ENCODE measurements at regions not wholly inside any gene's neighbourhood (a gene's known extent, or its start where the extent isn't known, plus 50 kb on each side); places are given as distances from the start of the nearest gene placed in this dataset.
A peak's percentile ranks its signal among the peaks of the same experiment; 100 is the strongest.

GRCh38 chr6:132135409-132135808 is 184.2 kb upstream of the CCN2 start:
- Histone ChIP-seq H2BK5ac (ENCODE audit: low read depth, low read length, poor library complexity, severe bottlenecking) (no peak overlapping the region), H2BK120ac (ENCODE audit: low read depth, low read length) (peak overlapping the region; percentile 24; the same call in 1 of the 2 replicates), H3K4ac (ENCODE audit: low read depth, low read length) (peak overlapping the region; percentile 40), H4K91ac (ENCODE audit: insufficient read depth, low read depth, low read length) (no peak overlapping the region; the same call in 1 of the 2 replicates), H2AK5ac (ENCODE audit: low read depth, low read length) (peak overlapping the region; percentile 72), H3K23ac (ENCODE audit: low read depth, low read length) (no peak overlapping the region), H3K36me3 (ENCODE audit: control insufficient read depth, insufficient read depth, low read length) (no peaks in the 10 kb centered on the region), H4K5ac (ENCODE audit: low read depth, low read length) (no peak overlapping the region), H2BK20ac (ENCODE audit: low read depth, low read length) (peak overlapping the region; percentile 50; the same call in 1 of the 2 replicates), H3K18ac (ENCODE audit: low read depth, low read length) (no peak overlapping the region; the same call in 1 of the 2 replicates), H4K20me1 (ENCODE audit: insufficient read depth, low read length) (no peaks in the 10 kb centered on the region), H3K4me3 (ENCODE audit: insufficient read depth, low read depth, low read length) (no peak overlapping the region), H3K56ac (ENCODE audit: extremely low read depth, insufficient read depth, low read length) (no peak overlapping the region), H4K8ac (ENCODE audit: low read depth in 2 of 2, low read length in 2 of 2) (no peak overlapping the region), H3K79me1 (ENCODE audit: low read depth in 1 of 2, low read length in 2 of 2) (no peaks in the 10 kb centered on the region), H3K27ac (ENCODE audit: insufficient read depth, low read length) (no peak overlapping the region), H2AK9ac (replicated peaks; ENCODE audit: low read depth, low read length, poor library complexity) (no peak overlapping the region), H3K9me1 (ENCODE audit: insufficient read depth, low read length) (peaks cover 6% of the 10 kb centered on the region), H3K4me1 (ENCODE audit: control insufficient read depth, insufficient read depth, low read length) (peaks cover 28% of the 10 kb centered on the region), H3K14ac (replicated peaks; ENCODE audit: low read depth, low read length) (no peak overlapping the region), H3K9me3 (ENCODE audit: control insufficient read depth, insufficient read depth, low read length) (no peaks in the 10 kb centered on the region), H3K27me3 (ENCODE audit: control insufficient read depth, insufficient read depth, low read length) (no peaks in the 10 kb centered on the region), H2BK15ac (ENCODE audit: low read depth, low read length) (peak overlapping the region; percentile 42; the same call in 1 of the 3 replicates), H2AFZ (replicated peaks; ENCODE audit: low read length, poor library complexity) (no peak overlapping the region), H3K9ac (ENCODE audit: low read depth, low read length) (no peak overlapping the region), H3K4me2 (ENCODE audit: low read depth, low read length) (no peak overlapping the region)
- no peak for ATAC-seq (ENCODE audit: low read depth)
- dilution Hi-C loops (cut with HindIII; ENCODE audit: low sequenced_read_pairs, unreplicated experiment) = no loop called here
- CTCF ChIA-PET = no interaction called here
- intact Hi-C loops (cut with micrococcal nuclease) = no loop called here
- TF ChIP-seq RCOR1 (IDR thresholded peaks at IDR 0.05; ENCODE audit: insufficient replicate concordance, low read length) = no peak
- TF ChIP-seq NFE2L2 (IDR thresholded peaks at IDR 0.05; ENCODE audit: low read depth, low read length) = no peak
- TF ChIP-seq RAD21 (IDR thresholded peaks at IDR 0.05; ENCODE audit: low read length) = no peak
- no peak for TF ChIP-seq USF2 (IDR thresholded peaks at IDR 0.05; ENCODE audit: low read depth, low read length)
- no peak for TF ChIP-seq SMC3 (IDR thresholded peaks at IDR 0.05; ENCODE audit: low read depth, low read length)
- no peak for TF ChIP-seq RFX5 (IDR thresholded peaks at IDR 0.05; ENCODE audit: low read depth, low read length)
- TF ChIP-seq CTCF (conservative IDR thresholded peaks at IDR 0.05; ENCODE audit: low read depth, low read length) = no peak
- no peak for TF ChIP-seq BHLHE40 (IDR thresholded peaks at IDR 0.05; ENCODE audit: low read depth, low read length)
- no peak for TF ChIP-seq POLR2A (IDR thresholded peaks at IDR 0.05; ENCODE audit: low read depth, low read length)
- no peak for TF ChIP-seq CEBPB (IDR thresholded peaks at IDR 0.05; ENCODE audit: low read depth, low read length)
- no peak for TF ChIP-seq CHD1 (IDR thresholded peaks at IDR 0.05; ENCODE audit: low read depth, low read length)
- TF ChIP-seq MAZ (IDR thresholded peaks at IDR 0.05; ENCODE audit: borderline replicate concordance, low read depth, low read length) = no peak
- TF ChIP-seq MXI1 (IDR thresholded peaks at IDR 0.05; ENCODE audit: borderline replicate concordance, low read depth, low read length) = no peak
- no peak for TF ChIP-seq ELK1 (IDR thresholded peaks at IDR 0.05; ENCODE audit: borderline replicate concordance, low read depth, low read length)
- no peak for TF ChIP-seq MAFK (IDR thresholded peaks at IDR 0.05; ENCODE audit: low read depth, low read length)
- in situ Hi-C loops (cut with MboI; ENCODE audit: low sequenced_read_pairs) = no loop called here
- DNase-seq = no peak
- no TSS peak for BruUV-seq (replicated peaks)
- POLR2A ChIA-PET (ENCODE audit: unreplicated experiment) = no interaction called here
- no CpG with 5 or more reads among the region's 6 CpGs for WGBS, 2 experiments (ENCODE audit: extremely low coverage in 2 of 2, insufficient read length in 1 of 2)

All from IMR-90 (cell line).